ENCODE measurements at regions not wholly inside any gene's neighbourhood (a gene's known extent, or its start where the extent isn't known, plus 50 kb on each side); places are given as distances from the start of the nearest gene placed in this dataset.
"Not testable (repeated sequence)": the region's sequence is repeated elsewhere in the genome, so short reads cannot be mapped to it uniquely, and the experiment has no call there.

DNA sequence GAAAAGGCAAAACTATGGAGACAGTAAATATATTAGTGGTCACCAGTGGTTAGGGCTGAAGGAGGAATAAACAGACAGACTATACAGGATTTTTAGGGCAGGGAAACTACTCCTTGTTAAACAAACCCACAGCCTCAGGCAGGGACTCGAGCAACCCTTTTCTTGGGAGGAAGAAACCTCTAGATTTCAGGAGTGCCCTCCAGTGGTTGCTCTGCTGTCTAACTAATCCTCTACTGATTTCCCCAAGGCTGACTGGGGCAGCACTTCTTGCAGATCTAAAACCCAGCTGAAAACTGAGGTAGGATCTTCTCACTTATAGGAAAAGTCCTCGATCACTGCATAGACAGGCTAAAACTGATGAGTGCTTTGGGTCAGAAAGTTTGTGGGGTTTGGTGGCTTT, 176.8 kb downstream of the ISOC1 start:
- DNase-seq (ENCODE audit: low read depth, low spot score), result peak; percentile 58
- in situ Hi-C loops (cut with HindIII; ENCODE audit: low pct_unique_long_range_greater_than_20kb, low sequenced_read_pairs), result no loop called here

- in situ Hi-C loops (cut with HindIII; ENCODE audit: low pct_unique_long_range_greater_than_20kb, low sequenced_read_pairs), result no loop called here
- no peak for DNase-seq (ENCODE audit: low read depth, low spot score)
Measured at GRCh38 chr5:129284010-129284409, 176.1 kb upstream of the ADAMTS19 start.

DNA sequence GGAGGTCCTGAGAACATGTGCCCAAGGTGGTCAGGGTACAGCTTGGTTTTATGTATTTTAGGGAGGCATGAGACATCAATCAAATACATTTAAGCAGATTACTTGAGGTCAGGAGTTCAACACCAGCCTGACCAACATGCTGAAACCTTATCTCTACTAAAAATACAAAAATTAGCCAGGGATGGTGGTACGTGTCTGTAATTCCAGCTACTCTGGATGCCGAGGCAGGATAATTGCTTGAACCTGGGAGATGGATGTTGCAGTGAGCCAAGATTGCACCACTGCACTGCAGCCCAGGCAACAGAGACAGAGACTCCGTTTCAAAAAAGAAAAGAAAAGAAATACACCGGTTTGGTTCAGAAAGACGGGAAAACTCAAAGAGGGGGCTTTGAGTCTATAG, 165.9 kb upstream of the ADAMTS19 start:
- in situ Hi-C loops (cut with HindIII; ENCODE audit: low pct_unique_long_range_greater_than_20kb, low sequenced_read_pairs); DNase-seq (ENCODE audit: low read depth, low spot score): not testable (repeated sequence)

DNA sequence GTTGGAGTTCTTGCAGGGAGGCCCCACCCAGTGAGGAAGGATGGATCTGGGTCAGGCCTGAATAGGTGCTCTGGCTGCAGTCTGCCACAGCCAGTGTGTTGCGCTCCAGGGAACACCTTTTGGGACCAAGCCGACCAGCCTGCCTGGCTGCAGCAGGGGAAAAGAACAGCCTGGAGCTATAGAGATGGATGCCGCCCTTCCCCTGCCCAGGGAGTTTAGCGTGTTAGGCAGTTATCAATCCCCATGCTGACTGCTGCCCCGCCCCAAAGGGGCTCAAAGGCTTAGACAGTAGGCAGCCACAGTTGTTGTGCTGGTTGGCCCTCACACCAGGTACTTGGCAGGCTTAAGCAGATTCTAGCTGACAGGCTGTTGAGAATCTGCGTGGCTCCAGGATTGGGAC, 153.4 kb upstream of the ADAMTS19 start:
- DNase-seq (ENCODE audit: low read depth, low spot score), result no peak
- in situ Hi-C loops (cut with HindIII; ENCODE audit: low pct_unique_long_range_greater_than_20kb, low sequenced_read_pairs), result no loop called here

- DNase-seq (ENCODE audit: low read depth, low spot score), result no peak
- in situ Hi-C loops (cut with HindIII; ENCODE audit: low pct_unique_long_range_greater_than_20kb, low sequenced_read_pairs), result no loop called here
Measured at GRCh38 chr5:129322968-129323367, 137.1 kb upstream of the ADAMTS19 start.

DNA sequence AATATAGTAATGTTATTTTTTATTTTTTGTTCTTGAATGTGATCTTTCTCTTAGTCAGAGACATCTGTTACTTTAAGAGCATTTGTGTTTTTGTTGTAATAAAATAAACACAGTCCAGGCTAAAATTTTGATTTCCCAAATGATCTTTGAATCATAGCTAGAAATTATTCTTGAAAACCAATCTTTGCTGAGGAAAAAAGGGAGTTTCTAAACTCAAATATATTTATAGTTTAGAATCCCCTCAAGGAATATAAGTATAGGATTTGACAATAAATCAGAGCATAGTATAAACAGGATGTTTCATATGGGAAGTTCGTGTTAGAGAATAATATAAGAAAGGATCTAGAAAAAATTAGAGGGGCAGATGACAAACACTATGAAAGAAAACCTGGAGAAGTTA, 118.8 kb upstream of the ADAMTS19 start:
- in situ Hi-C loops (cut with HindIII; ENCODE audit: low pct_unique_long_range_greater_than_20kb, low sequenced_read_pairs), result no loop called here
- DNase-seq (ENCODE audit: low read depth, low spot score), result no peak

DNA sequence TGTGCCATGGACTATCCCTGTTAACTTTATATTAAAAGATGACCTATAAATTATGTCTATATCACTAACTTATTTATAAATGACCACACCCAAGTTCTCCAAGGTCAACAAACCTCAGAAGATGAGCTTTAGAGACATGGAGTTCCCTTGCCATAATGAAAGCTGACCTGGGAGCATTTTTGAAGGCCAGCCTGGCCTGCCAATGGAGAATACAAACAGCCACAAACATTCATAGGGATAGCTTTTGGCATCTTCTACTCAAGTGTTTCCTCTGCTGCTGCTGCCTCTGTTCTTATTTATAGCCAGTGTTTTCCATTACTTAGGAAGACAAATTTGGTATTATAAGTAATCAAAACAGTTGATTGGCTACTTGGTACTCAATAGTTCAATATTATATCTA, 117.3 kb upstream of the ADAMTS19 start:
- in situ Hi-C loops (cut with HindIII; ENCODE audit: low pct_unique_long_range_greater_than_20kb, low sequenced_read_pairs), result no loop called here

GRCh38 chr5:129345213-129345924, 114.7 kb upstream of the ADAMTS19 start:
- in situ Hi-C loops (cut with HindIII; ENCODE audit: low pct_unique_long_range_greater_than_20kb, low sequenced_read_pairs), result no loop called here
- DNase-seq (ENCODE audit: low read depth, low spot score), result no peak

More for the DNA sequence above, 117.3 kb upstream of the ADAMTS19 start:
- no peak for DNase-seq (ENCODE audit: low read depth, low spot score)

- in situ Hi-C loops (cut with HindIII; ENCODE audit: low pct_unique_long_range_greater_than_20kb, low sequenced_read_pairs), result no loop called here
- DNase-seq (ENCODE audit: low read depth, low spot score), result no peak
Measured at GRCh38 chr5:129356846-129357245, 103.3 kb upstream of the ADAMTS19 start.

DNA sequence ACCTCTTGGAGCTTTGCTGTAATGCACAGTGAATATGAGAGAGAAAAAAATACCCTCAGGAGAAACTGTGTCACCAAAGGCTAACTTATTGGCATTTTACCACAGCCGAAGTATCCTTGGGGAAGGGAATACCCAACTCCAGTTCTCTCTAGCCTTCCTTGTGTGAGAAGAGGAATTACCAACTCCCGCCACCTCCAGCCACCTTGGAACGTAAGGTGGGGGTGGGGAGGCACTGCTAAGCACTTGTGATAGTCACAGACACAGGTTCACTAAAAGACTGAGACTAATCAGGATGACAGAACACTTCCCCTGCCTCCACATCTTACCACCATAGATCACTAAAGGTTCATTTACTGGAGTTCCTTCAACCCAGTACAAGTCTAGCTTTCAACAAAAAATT, 102.0 kb upstream of the ADAMTS19 start:
- DNase-seq (ENCODE audit: low read depth, low spot score), result no peak
- in situ Hi-C loops (cut with HindIII; ENCODE audit: low pct_unique_long_range_greater_than_20kb, low sequenced_read_pairs), result no loop called here

GRCh38 chr5:129359450-129359849, 100.6 kb upstream of the ADAMTS19 start:
- no peak for DNase-seq (ENCODE audit: low read depth, low spot score)
- in situ Hi-C loops (cut with HindIII; ENCODE audit: low pct_unique_long_range_greater_than_20kb, low sequenced_read_pairs), result no loop called here

DNA sequence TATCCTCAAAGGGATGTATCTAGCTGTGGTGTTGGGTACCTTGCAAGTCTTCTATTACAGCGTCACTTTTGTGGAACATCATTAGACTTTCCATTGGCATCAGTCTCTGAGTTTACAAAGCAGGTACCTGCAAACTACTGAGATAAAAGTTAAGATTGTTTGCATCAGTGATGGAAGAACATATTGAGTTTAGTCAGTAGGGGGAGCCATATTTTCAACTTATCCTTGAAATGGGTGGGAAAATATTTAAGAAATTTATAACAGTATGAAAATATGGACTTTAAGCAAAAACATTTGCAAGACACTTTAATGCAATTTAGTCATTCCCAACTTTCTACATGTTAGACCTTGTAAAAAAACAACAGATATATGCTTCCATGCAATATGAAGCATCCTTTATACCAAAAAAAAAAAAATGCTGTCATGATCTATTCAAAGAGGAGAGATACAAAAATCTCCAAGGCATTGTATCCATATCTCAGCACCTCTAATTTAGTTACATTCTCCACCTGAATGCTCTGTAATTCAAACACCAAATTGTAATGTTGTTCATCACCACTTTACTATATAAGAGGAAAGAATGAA, 98.6 kb upstream of the ADAMTS19 start:
- peak; percentile 32 for DNase-seq (ENCODE audit: low read depth, low spot score)
- in situ Hi-C loops (cut with HindIII; ENCODE audit: low pct_unique_long_range_greater_than_20kb, low sequenced_read_pairs), result no loop called here

- no peak for DNase-seq (ENCODE audit: low read depth, low spot score)
- in situ Hi-C loops (cut with HindIII; ENCODE audit: low pct_unique_long_range_greater_than_20kb, low sequenced_read_pairs), result no loop called here
Measured at GRCh38 chr5:129362456-129362855, 97.6 kb upstream of the ADAMTS19 start.

DNA sequence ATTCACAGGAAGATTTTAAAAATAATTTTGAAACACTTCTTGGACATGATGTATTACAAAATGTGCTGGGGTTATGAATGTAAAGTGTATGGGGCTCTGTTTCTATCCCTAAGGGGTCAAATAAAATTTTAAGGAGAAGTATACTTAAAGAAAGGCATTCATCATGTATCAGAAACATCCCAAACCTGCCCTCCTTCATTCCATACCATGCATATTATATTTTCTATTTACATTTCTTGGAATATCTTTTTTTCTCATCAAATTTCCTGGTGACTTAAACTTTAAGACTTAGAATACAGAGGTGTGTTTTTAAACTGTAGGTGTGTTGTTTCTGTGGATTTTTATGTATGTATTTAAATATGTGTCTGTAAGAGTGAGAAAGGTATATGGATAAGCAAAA, 96.1 kb upstream of the ADAMTS19 start:
- in situ Hi-C loops (cut with HindIII; ENCODE audit: low pct_unique_long_range_greater_than_20kb, low sequenced_read_pairs), result no loop called here

DNA sequence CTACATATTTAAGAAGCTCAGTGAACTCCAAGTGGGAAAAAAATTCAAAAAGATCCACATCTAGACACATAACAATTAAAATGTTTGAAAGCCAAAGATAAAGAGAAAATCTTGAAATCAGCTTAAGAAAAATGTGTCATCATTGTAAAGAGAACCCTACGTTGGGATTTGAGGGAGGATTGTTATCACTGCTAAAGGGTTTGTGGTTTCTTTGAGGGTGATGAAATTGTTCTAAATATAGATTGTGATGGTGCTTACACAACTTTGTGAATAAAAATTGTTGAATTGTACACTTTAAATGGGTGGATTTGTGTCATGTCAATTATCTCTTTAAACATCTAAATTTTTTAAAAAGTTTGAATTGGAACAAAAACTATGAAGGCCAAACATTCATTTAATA, 92.2 kb upstream of the ADAMTS19 start:
- in situ Hi-C loops (cut with HindIII; ENCODE audit: low pct_unique_long_range_greater_than_20kb, low sequenced_read_pairs), result no loop called here
- DNase-seq (ENCODE audit: low read depth, low spot score), result no peak

More for the DNA sequence above, 96.1 kb upstream of the ADAMTS19 start:
- no peak for DNase-seq (ENCODE audit: low read depth, low spot score)

DNA sequence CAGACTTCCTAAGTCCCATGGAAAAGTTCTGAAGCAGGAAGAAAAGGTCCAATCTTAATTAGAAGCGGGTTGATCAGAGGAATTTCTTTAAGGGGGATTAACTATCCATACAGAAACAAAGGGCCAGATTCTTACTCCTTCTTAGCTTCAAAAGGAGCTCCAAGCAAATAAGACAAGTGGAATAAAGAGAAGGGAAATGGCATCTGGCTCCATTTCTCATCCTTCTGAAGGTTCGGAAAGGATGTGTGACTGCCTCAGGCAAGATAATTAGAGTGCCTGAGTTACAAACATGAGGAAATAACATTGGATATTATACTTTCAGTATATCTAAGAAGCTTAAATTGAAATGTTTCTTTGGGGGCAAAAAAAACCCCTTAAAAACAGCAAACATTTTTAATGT, 88.1 kb upstream of the ADAMTS19 start:
- no peak for DNase-seq (ENCODE audit: low read depth, low spot score)
- in situ Hi-C loops (cut with HindIII; ENCODE audit: low pct_unique_long_range_greater_than_20kb, low sequenced_read_pairs), result no loop called here

- DNase-seq (ENCODE audit: low read depth, low spot score), result no peak
- in situ Hi-C loops (cut with HindIII; ENCODE audit: low pct_unique_long_range_greater_than_20kb, low sequenced_read_pairs), result no loop called here
Measured at GRCh38 chr5:129377504-129377903, 82.6 kb upstream of the ADAMTS19 start.

- DNase-seq (ENCODE audit: low read depth, low spot score), result no peak
- in situ Hi-C loops (cut with HindIII; ENCODE audit: low pct_unique_long_range_greater_than_20kb, low sequenced_read_pairs), result no loop called here
Measured at GRCh38 chr5:129378961-129379360, 81.1 kb upstream of the ADAMTS19 start.

DNA sequence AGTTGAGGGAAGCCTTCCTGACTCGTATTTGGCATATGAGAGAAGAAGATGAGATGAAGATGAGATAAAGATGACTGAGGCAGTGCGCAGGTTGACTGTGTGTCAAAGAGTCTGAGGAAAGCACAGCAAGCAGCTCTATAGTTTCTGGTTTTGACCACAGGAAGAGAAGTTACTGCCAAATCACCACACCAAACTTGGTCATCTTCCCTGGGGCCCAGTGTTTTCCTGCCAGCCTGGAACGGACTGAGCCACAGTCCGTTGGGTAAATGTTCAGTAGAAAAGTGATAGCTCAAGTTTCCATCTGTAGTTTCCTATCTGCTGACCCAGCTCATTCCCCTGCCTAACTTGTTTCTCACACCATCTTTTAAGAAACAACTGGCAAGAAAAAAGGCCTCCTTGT, 80.7 kb upstream of the ADAMTS19 start:
- in situ Hi-C loops (cut with HindIII; ENCODE audit: low pct_unique_long_range_greater_than_20kb, low sequenced_read_pairs), result no loop called here
- DNase-seq (ENCODE audit: low read depth, low spot score), result no peak
